ENCODE measurements at regions not wholly inside any gene's neighbourhood (a gene's known extent, or its start where the extent isn't known, plus 50 kb on each side); places are given as distances from the start of the nearest gene placed in this dataset.

GRCh38 chr4:170414961-170415360 is 325.2 kb upstream of the AADAT start:
- no peaks in the 10 kb centered on the region for H3K4me1 ChIP-seq (ENCODE audit: insufficient read depth, insufficient read length)
- H3K4me3 ChIP-seq (ENCODE audit: insufficient read length, low read depth), result no peak overlapping the region
- no peaks in the 10 kb centered on the region for H3K27me3 ChIP-seq (ENCODE audit: insufficient read depth, insufficient read length)
- no peak for DNase-seq (ENCODE audit: low read depth, low spot score)
- no peak overlapping the region for H3K9ac ChIP-seq (ENCODE audit: insufficient read length, low read depth)
- H3K9me3 ChIP-seq (ENCODE audit: insufficient read depth, low read length), result no peaks in the 10 kb centered on the region
- no peaks in the 10 kb centered on the region for H3K36me3 ChIP-seq (ENCODE audit: insufficient read depth, insufficient read length, low read length)
- TF ChIP-seq SUZ12 (IDR thresholded peaks at IDR 0.05; ENCODE audit: extremely low read depth, insufficient read depth, insufficient read length) (no peak), YY1 (IDR thresholded peaks at IDR 0.05; ENCODE audit: insufficient read depth, insufficient read length) (no peak), ZNF274 (IDR thresholded peaks at IDR 0.05; ENCODE audit: low read depth, low read length) (no peak)

GRCh38 chr4:170414360-170414759 is 324.6 kb upstream of the AADAT start:
- Histone ChIP-seq H3K4me1 (ENCODE audit: insufficient read depth, insufficient read length) (no peaks in the 10 kb centered on the region), H3K27me3 (ENCODE audit: insufficient read depth, insufficient read length) (no peaks in the 10 kb centered on the region), H3K36me3 (ENCODE audit: insufficient read depth, insufficient read length, low read length) (no peaks in the 10 kb centered on the region)

GRCh38 chr4:170413951-170414350 is 324.2 kb upstream of the AADAT start:
- TF ChIP-seq YY1 (IDR thresholded peaks at IDR 0.05; ENCODE audit: insufficient read depth, insufficient read length) (no peak), ZNF274 (IDR thresholded peaks at IDR 0.05; ENCODE audit: low read depth, low read length) (no peak), SUZ12 (IDR thresholded peaks at IDR 0.05; ENCODE audit: extremely low read depth, insufficient read depth, insufficient read length) (no peak)
- Histone ChIP-seq H3K4me3 (ENCODE audit: insufficient read length, low read depth) (no peak overlapping the region), H3K36me3 (ENCODE audit: insufficient read depth, insufficient read length, low read length) (no peaks in the 10 kb centered on the region), H3K27me3 (ENCODE audit: insufficient read depth, insufficient read length) (no peaks in the 10 kb centered on the region), H3K4me1 (ENCODE audit: insufficient read depth, insufficient read length) (no peaks in the 10 kb centered on the region), H3K9me3 (ENCODE audit: insufficient read depth, low read length) (no peaks in the 10 kb centered on the region), H3K9ac (ENCODE audit: insufficient read length, low read depth) (no peak overlapping the region)
- DNase-seq (ENCODE audit: low read depth, low spot score), result no peak

More at GRCh38 chr4:170414360-170414759, 324.6 kb upstream of the AADAT start:
- TF ChIP-seq YY1 (IDR thresholded peaks at IDR 0.05; ENCODE audit: insufficient read depth, insufficient read length) (no peak), SUZ12 (IDR thresholded peaks at IDR 0.05; ENCODE audit: extremely low read depth, insufficient read depth, insufficient read length) (no peak)
- Histone ChIP-seq H3K9me3 (ENCODE audit: insufficient read depth, low read length) (no peaks in the 10 kb centered on the region), H3K4me3 (ENCODE audit: insufficient read length, low read depth) (no peak overlapping the region), H3K9ac (ENCODE audit: insufficient read length, low read depth) (no peak overlapping the region)
- no peak for DNase-seq (ENCODE audit: low read depth, low spot score)

- no peak for DNase-seq (ENCODE audit: low read depth, low spot score)
- no peak for TF ChIP-seq ZNF274 (IDR thresholded peaks at IDR 0.05; ENCODE audit: low read depth, low read length)
- TF ChIP-seq YY1 (IDR thresholded peaks at IDR 0.05; ENCODE audit: insufficient read depth, insufficient read length), result no peak
- TF ChIP-seq SUZ12 (IDR thresholded peaks at IDR 0.05; ENCODE audit: extremely low read depth, insufficient read depth, insufficient read length), result no peak
These were observed 310.6 kb upstream of the AADAT start for GRCh38 chr4:170400361-170400760.

GRCh38 chr4:170399581-170400293 is 310.0 kb upstream of the AADAT start:
- Histone ChIP-seq H3K4me1 (ENCODE audit: insufficient read depth, insufficient read length) (no peaks in the 10 kb centered on the region), H3K27me3 (ENCODE audit: insufficient read depth, insufficient read length) (no peaks in the 10 kb centered on the region), H3K36me3 (ENCODE audit: insufficient read depth, insufficient read length, low read length) (no peaks in the 10 kb centered on the region), H3K9ac (ENCODE audit: insufficient read length, low read depth) (no peak overlapping the region), H3K9me3 (ENCODE audit: insufficient read depth, low read length) (no peaks in the 10 kb centered on the region), H3K4me3 (ENCODE audit: insufficient read length, low read depth) (no peak overlapping the region)
- TF ChIP-seq SUZ12 (IDR thresholded peaks at IDR 0.05; ENCODE audit: extremely low read depth, insufficient read depth, insufficient read length), result no peak
- TF ChIP-seq ZNF274 (IDR thresholded peaks at IDR 0.05; ENCODE audit: low read depth, low read length), result no peak
- no peak for TF ChIP-seq YY1 (IDR thresholded peaks at IDR 0.05; ENCODE audit: insufficient read depth, insufficient read length)
- no peak for DNase-seq (ENCODE audit: low read depth, low spot score)

More at GRCh38 chr4:170400361-170400760, 310.6 kb upstream of the AADAT start:
- H3K4me3 ChIP-seq (ENCODE audit: insufficient read length, low read depth), result no peak overlapping the region
- no peaks in the 10 kb centered on the region for H3K27me3 ChIP-seq (ENCODE audit: insufficient read depth, insufficient read length)
- H3K4me1 ChIP-seq (ENCODE audit: insufficient read depth, insufficient read length), result no peaks in the 10 kb centered on the region
- no peaks in the 10 kb centered on the region for H3K9me3 ChIP-seq (ENCODE audit: insufficient read depth, low read length)
- H3K36me3 ChIP-seq (ENCODE audit: insufficient read depth, insufficient read length, low read length), result no peaks in the 10 kb centered on the region
- no peak overlapping the region for H3K9ac ChIP-seq (ENCODE audit: insufficient read length, low read depth)

- Histone ChIP-seq H3K4me3 (ENCODE audit: insufficient read length, low read depth) (no peak overlapping the region), H3K9ac (ENCODE audit: insufficient read length, low read depth) (no peak overlapping the region), H3K9me3 (ENCODE audit: insufficient read depth, low read length) (no peaks in the 10 kb centered on the region), H3K4me1 (ENCODE audit: insufficient read depth, insufficient read length) (no peaks in the 10 kb centered on the region), H3K27me3 (ENCODE audit: insufficient read depth, insufficient read length) (no peaks in the 10 kb centered on the region), H3K36me3 (ENCODE audit: insufficient read depth, insufficient read length, low read length) (no peaks in the 10 kb centered on the region)
- TF ChIP-seq SUZ12 (IDR thresholded peaks at IDR 0.05; ENCODE audit: extremely low read depth, insufficient read depth, insufficient read length), result no peak
- TF ChIP-seq ZNF274 (IDR thresholded peaks at IDR 0.05; ENCODE audit: low read depth, low read length), result no peak
- TF ChIP-seq YY1 (IDR thresholded peaks at IDR 0.05; ENCODE audit: insufficient read depth, insufficient read length), result no peak
- DNase-seq (ENCODE audit: low read depth, low spot score), result no peak
These were observed 308.5 kb upstream of the AADAT start for GRCh38 chr4:170398218-170398617.

- no peaks in the 10 kb centered on the region for H3K9me3 ChIP-seq (ENCODE audit: insufficient read depth, low read length)
- no peak for TF ChIP-seq ZNF274 (IDR thresholded peaks at IDR 0.05; ENCODE audit: low read depth, low read length)
- TF ChIP-seq SUZ12 (IDR thresholded peaks at IDR 0.05; ENCODE audit: extremely low read depth, insufficient read depth, insufficient read length), result no peak
- TF ChIP-seq YY1 (IDR thresholded peaks at IDR 0.05; ENCODE audit: insufficient read depth, insufficient read length), result no peak
- H3K9ac ChIP-seq (ENCODE audit: insufficient read length, low read depth), result no peak overlapping the region
- H3K4me3 ChIP-seq (ENCODE audit: insufficient read length, low read depth), result no peak overlapping the region
- H3K36me3 ChIP-seq (ENCODE audit: insufficient read depth, insufficient read length, low read length), result no peaks in the 10 kb centered on the region
- H3K4me1 ChIP-seq (ENCODE audit: insufficient read depth, insufficient read length), result no peaks in the 10 kb centered on the region
- no peaks in the 10 kb centered on the region for H3K27me3 ChIP-seq (ENCODE audit: insufficient read depth, insufficient read length)
- no peak for DNase-seq (ENCODE audit: low read depth, low spot score)
These were observed 306.0 kb upstream of the AADAT start for GRCh38 chr4:170395773-170396172.

Measured in NT2/D1 (cell line).